Central memory CD8-positive, alpha-beta T cell (primary cell): ENCODE measurements at regions not wholly inside any gene's neighbourhood (a gene's known extent, or its start where the extent isn't known, plus 50 kb on each side); places are given as distances from the start of the nearest gene placed in this dataset.

ENCODE experiments used
- ATAC-seq: fragments of 150-1000 bp; cut with Tn5 transposase; replicated peaks from 2 replicates; pipeline ENCODE4 v1.10.0; 2022; ENCODE audit warnings: mild to moderate bottlenecking, moderate FRiP score, moderate number of reproducible peaks; ENCODE audit not compliant: poor library complexity, severe bottlenecking; ENCODE audit errors: extremely low read depth
- DNase-seq, 2 donors: peaks; one replicate each; pipeline ENCODE4 v3.0.0; 2021; ENCODE audit warnings: low spot score in 2 of 2
- H3K27ac Mint-ChIP-seq: one replicate; pipeline ENCODE4 v1.8.0; 2022; ENCODE audit warnings: low read depth, mild to moderate bottlenecking, moderate library complexity, mixed read lengths
- H3K27me3 Mint-ChIP-seq: one replicate; pipeline ENCODE4 v1.8.0; 2022; ENCODE audit warnings: mixed read lengths
- H3K36me3 Mint-ChIP-seq: one replicate; pipeline ENCODE4 v1.8.0; 2022; ENCODE audit warnings: mild to moderate bottlenecking, moderate library complexity, mixed read lengths; ENCODE audit not compliant: insufficient read depth
- H3K4me1 Mint-ChIP-seq: one replicate; pipeline ENCODE4 v1.8.0; 2022; ENCODE audit warnings: mixed read lengths
- H3K4me3 Mint-ChIP-seq: one replicate; pipeline ENCODE4 v1.8.0; 2022; ENCODE audit warnings: mild to moderate bottlenecking, moderate library complexity, mixed read lengths
- H3K9me3 Mint-ChIP-seq: one replicate; pipeline ENCODE4 v1.8.0; 2022; ENCODE audit warnings: mixed read lengths

GRCh38 chr5:106966686-106967315, 703.9 kb downstream of the EFNA5 start:
- ATAC-seq = no peak

GRCh38 chr5:106964132-106964531, 706.6 kb downstream of the EFNA5 start:
- H3K27me3 Mint-ChIP-seq = no peaks in the 10 kb centered on the region
- no peak overlapping the region for H3K27ac Mint-ChIP-seq
- H3K36me3 Mint-ChIP-seq = no peaks in the 10 kb centered on the region
- no peak for DNase-seq
- no peaks in the 10 kb centered on the region for H3K4me1 Mint-ChIP-seq
- no peak overlapping the region for H3K4me3 Mint-ChIP-seq
- ATAC-seq = no peak
- no peaks in the 10 kb centered on the region for H3K9me3 Mint-ChIP-seq

More at GRCh38 chr5:106966686-106967315, 703.9 kb downstream of the EFNA5 start:
- H3K4me3 Mint-ChIP-seq = no peak overlapping the region
- H3K27me3 Mint-ChIP-seq = no peaks in the 10 kb centered on the region
- H3K9me3 Mint-ChIP-seq = no peaks in the 10 kb centered on the region
- no peak for DNase-seq
- H3K36me3 Mint-ChIP-seq = no peaks in the 10 kb centered on the region
- no peak overlapping the region for H3K27ac Mint-ChIP-seq
- no peaks in the 10 kb centered on the region for H3K4me1 Mint-ChIP-seq

- H3K9me3 Mint-ChIP-seq = no peaks in the 10 kb centered on the region
- H3K27me3 Mint-ChIP-seq = no peaks in the 10 kb centered on the region
- H3K4me1 Mint-ChIP-seq = no peaks in the 10 kb centered on the region
- DNase-seq (no peak), ATAC-seq (no peak)
- no peak overlapping the region for H3K4me3 Mint-ChIP-seq
- H3K36me3 Mint-ChIP-seq = no peaks in the 10 kb centered on the region
- no peak overlapping the region for H3K27ac Mint-ChIP-seq
These were observed 707.1 kb downstream of the EFNA5 start for GRCh38 chr5:106963630-106964029.

GRCh38 chr5:106962464-106963230, 708.1 kb downstream of the EFNA5 start:
- no peak overlapping the region for H3K27ac Mint-ChIP-seq
- DNase-seq (no peak), ATAC-seq (no peak)
- H3K27me3 Mint-ChIP-seq = no peaks in the 10 kb centered on the region
- no peaks in the 10 kb centered on the region for H3K4me1 Mint-ChIP-seq
- no peak overlapping the region for H3K4me3 Mint-ChIP-seq
- H3K9me3 Mint-ChIP-seq = no peaks in the 10 kb centered on the region
- no peaks in the 10 kb centered on the region for H3K36me3 Mint-ChIP-seq

- Mint-ChIP-seq H3K27me3 (no peaks in the 10 kb centered on the region), H3K4me1 (no peaks in the 10 kb centered on the region), H3K4me3 (no peak overlapping the region), H3K27ac (no peak overlapping the region), H3K36me3 (no peaks in the 10 kb centered on the region), H3K9me3 (no peaks in the 10 kb centered on the region)
- no peak for ATAC-seq
- no peak for DNase-seq
These were observed 711.4 kb downstream of the EFNA5 start for GRCh38 chr5:106959387-106959786.

GRCh38 chr5:106957336-106957735, 713.4 kb downstream of the EFNA5 start:
- H3K9me3 Mint-ChIP-seq = no peaks in the 10 kb centered on the region
- DNase-seq (no peak), ATAC-seq (no peak)
- no peak overlapping the region for H3K27ac Mint-ChIP-seq
- H3K4me3 Mint-ChIP-seq = no peak overlapping the region
- H3K4me1 Mint-ChIP-seq = no peaks in the 10 kb centered on the region
- H3K27me3 Mint-ChIP-seq = peaks cover 7% of the 10 kb centered on the region
- H3K36me3 Mint-ChIP-seq = no peaks in the 10 kb centered on the region

- no peaks in the 10 kb centered on the region for H3K4me1 Mint-ChIP-seq
- H3K9me3 Mint-ChIP-seq = no peaks in the 10 kb centered on the region
- ATAC-seq = no peak
- H3K27ac Mint-ChIP-seq = no peak overlapping the region
- no peaks in the 10 kb centered on the region for H3K36me3 Mint-ChIP-seq
- no peak overlapping the region for H3K4me3 Mint-ChIP-seq
- peaks cover 7% of the 10 kb centered on the region for H3K27me3 Mint-ChIP-seq
- DNase-seq = no peak
These were observed 713.9 kb downstream of the EFNA5 start for GRCh38 chr5:106956886-106957285.

GRCh38 chr5:106956187-106956586, 714.5 kb downstream of the EFNA5 start:
- no peak for ATAC-seq
- Mint-ChIP-seq H3K27ac (no peak overlapping the region), H3K36me3 (no peaks in the 10 kb centered on the region), H3K9me3 (no peaks in the 10 kb centered on the region), H3K4me3 (no peak overlapping the region), H3K4me1 (no peaks in the 10 kb centered on the region), H3K27me3 (peaks cover 7% of the 10 kb centered on the region)
- DNase-seq = no peak

GRCh38 chr5:106940986-106941385, 729.8 kb downstream of the EFNA5 start:
- Mint-ChIP-seq H3K4me1 (no peaks in the 10 kb centered on the region), H3K27me3 (peaks cover 22% of the 10 kb centered on the region), H3K36me3 (no peaks in the 10 kb centered on the region), H3K4me3 (no peak overlapping the region), H3K9me3 (no peaks in the 10 kb centered on the region), H3K27ac (no peak overlapping the region)
- no peak for ATAC-seq
- DNase-seq = no peak

GRCh38 chr5:106940301-106940846, 730.4 kb downstream of the EFNA5 start:
- no peak for ATAC-seq
- Mint-ChIP-seq H3K27me3 (peaks cover 19% of the 10 kb centered on the region), H3K9me3 (no peaks in the 10 kb centered on the region), H3K4me3 (no peak overlapping the region), H3K27ac (no peak overlapping the region), H3K36me3 (no peaks in the 10 kb centered on the region), H3K4me1 (no peaks in the 10 kb centered on the region)
- DNase-seq = no peak

GRCh38 chr5:106923409-106923808, 747.3 kb downstream of the EFNA5 start:
- DNase-seq (no peak), ATAC-seq (no peak)
- H3K27ac Mint-ChIP-seq = no peak overlapping the region
- no peak overlapping the region for H3K4me3 Mint-ChIP-seq
- peaks cover 5% of the 10 kb centered on the region for H3K9me3 Mint-ChIP-seq
- H3K27me3 Mint-ChIP-seq = peaks cover 20% of the 10 kb centered on the region
- no peaks in the 10 kb centered on the region for H3K4me1 Mint-ChIP-seq
- no peaks in the 10 kb centered on the region for H3K36me3 Mint-ChIP-seq

- Mint-ChIP-seq H3K4me1 (no peaks in the 10 kb centered on the region), H3K9me3 (no peaks in the 10 kb centered on the region), H3K27me3 (peaks cover 2% of the 10 kb centered on the region), H3K36me3 (no peaks in the 10 kb centered on the region), H3K27ac (no peak overlapping the region), H3K4me3 (no peak overlapping the region)
- DNase-seq = no peak
- no peak for ATAC-seq
These were observed 749.2 kb downstream of the EFNA5 start for GRCh38 chr5:106921567-106921966.

- Mint-ChIP-seq H3K4me3 (no peak overlapping the region), H3K27ac (no peak overlapping the region), H3K36me3 (no peaks in the 10 kb centered on the region), H3K4me1 (no peaks in the 10 kb centered on the region), H3K9me3 (no peaks in the 10 kb centered on the region), H3K27me3 (no peaks in the 10 kb centered on the region)
- no peak for DNase-seq
- no peak for ATAC-seq
These were observed 760.3 kb downstream of the EFNA5 start for GRCh38 chr5:106910486-106910885.
